DND-41 (cell line): ENCODE measurements at regions not wholly inside any gene's neighbourhood (a gene's known extent, or its start where the extent isn't known, plus 50 kb on each side); places are given as distances from the start of the nearest gene placed in this dataset.

Experiments
- EZH2 ChIP-seq: IDR thresholded peaks from 3 replicates; pipeline ENCODE4 v1.6.1; 2012; ENCODE audit warnings: borderline replicate concordance, low read depth, mild to moderate bottlenecking, moderate library complexity, low read length, inconsistent platforms; ENCODE audit not compliant: severe bottlenecking
- TF ChIP-seq, protein P1 (sequence below): IDR thresholded peaks from 2 replicates; pipeline ENCODE4 v1.5.1; 2012; ENCODE audit warnings: borderline replicate concordance, low read length, moderate library complexity, mild to moderate bottlenecking; ENCODE audit not compliant: poor library complexity, severe bottlenecking; ENCODE audit errors: extremely low read depth

DNA sequence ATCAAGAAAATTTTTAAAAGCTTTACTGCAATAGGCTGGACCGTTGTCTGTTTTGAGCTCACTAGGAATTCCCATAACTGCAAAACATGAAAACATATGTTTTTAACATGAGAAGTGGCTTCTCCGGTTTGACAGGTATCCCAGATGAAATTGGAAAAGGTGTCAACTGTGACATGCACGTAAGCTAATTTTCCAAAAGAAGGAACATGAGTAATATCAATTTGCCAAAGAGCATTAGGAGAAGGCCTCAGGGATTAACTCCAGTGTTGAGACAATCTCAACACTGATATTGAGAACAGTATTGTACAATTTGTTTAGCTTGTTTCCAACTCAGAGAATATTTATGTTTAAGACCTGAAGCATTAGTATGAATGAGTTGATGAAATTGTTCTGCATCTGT is 215.5 kb upstream of the KCNN2 start:
- TF ChIP-seq, protein P1, sequence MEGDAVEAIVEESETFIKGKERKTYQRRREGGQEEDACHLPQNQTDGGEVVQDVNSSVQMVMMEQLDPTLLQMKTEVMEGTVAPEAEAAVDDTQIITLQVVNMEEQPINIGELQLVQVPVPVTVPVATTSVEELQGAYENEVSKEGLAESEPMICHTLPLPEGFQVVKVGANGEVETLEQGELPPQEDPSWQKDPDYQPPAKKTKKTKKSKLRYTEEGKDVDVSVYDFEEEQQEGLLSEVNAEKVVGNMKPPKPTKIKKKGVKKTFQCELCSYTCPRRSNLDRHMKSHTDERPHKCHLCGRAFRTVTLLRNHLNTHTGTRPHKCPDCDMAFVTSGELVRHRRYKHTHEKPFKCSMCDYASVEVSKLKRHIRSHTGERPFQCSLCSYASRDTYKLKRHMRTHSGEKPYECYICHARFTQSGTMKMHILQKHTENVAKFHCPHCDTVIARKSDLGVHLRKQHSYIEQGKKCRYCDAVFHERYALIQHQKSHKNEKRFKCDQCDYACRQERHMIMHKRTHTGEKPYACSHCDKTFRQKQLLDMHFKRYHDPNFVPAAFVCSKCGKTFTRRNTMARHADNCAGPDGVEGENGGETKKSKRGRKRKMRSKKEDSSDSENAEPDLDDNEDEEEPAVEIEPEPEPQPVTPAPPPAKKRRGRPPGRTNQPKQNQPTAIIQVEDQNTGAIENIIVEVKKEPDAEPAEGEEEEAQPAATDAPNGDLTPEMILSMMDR: no peak
- no peak for TF ChIP-seq EZH2
